Naive thymus-derived CD4-positive, alpha-beta T cell (primary cell): ENCODE measurements at regions not wholly inside any gene's neighbourhood (a gene's known extent, or its start where the extent isn't known, plus 50 kb on each side); places are given as distances from the start of the nearest gene placed in this dataset.

Experiments used
- ATAC-seq: fragments of 150-1000 bp; cut with Tn5 transposase; 2 replicates; pipeline ENCODE4 v1.10.0; 2021; ENCODE audit warnings: mild to moderate bottlenecking, moderate library complexity
- CTCF ChIA-PET: fragments of 350-600 bp; sonication (Branson Sonifier 250); formaldehyde crosslinking; loops from one replicate; lab custom pipeline; 2021; ENCODE audit warnings: antibody characterized with exemption; lab: Charles Lee
- POLR2A ChIA-PET: fragments of 350-600 bp; sonication (Branson Sonifier 250); formaldehyde crosslinking; loops from one replicate; lab custom pipeline; 2021; ENCODE audit warnings: antibody characterized with exemption, inconsistent platforms; lab: Charles Lee
- DNase-seq, 9 donors: peaks; one replicate each; pipeline versions ENCODE4 v3.0.0 to v3.0.0-alpha.2; 2020 to 2022; ENCODE audit warnings: mixed read lengths in 1 of 9
- H3K27ac ChIP-seq: one replicate; pipeline ENCODE4 v1.7.0; 2013; ENCODE audit warnings: mild to moderate bottlenecking, low read depth, low read length, moderate library complexity
- H3K27me3 ChIP-seq, 2 donors: one replicate each; pipeline ENCODE4 v1.7.0; 2013; ENCODE audit warnings: low read length in 2 of 2, mild to moderate bottlenecking in 2 of 2, moderate library complexity in 2 of 2; ENCODE audit not compliant: control insufficient read depth in 2 of 2, insufficient read depth in 2 of 2
- H3K36me3 ChIP-seq, 3 experiments: 1 replicate in 2 of 3; 2 replicates in 1 of 3; pipeline ENCODE4 v1.7.0; 2013; ENCODE audit warnings: low read length in 3 of 3, mild to moderate bottlenecking in 3 of 3, moderate library complexity in 1 of 3; ENCODE audit not compliant: insufficient read depth in 3 of 3, control insufficient read depth in 2 of 3
- H3K4me1 ChIP-seq, 2 donors: one replicate each; pipeline ENCODE4 v1.7.0; 2013; ENCODE audit warnings: low read length in 2 of 2, mild to moderate bottlenecking in 2 of 2, moderate library complexity in 1 of 2; ENCODE audit not compliant: control insufficient read depth in 2 of 2, insufficient read depth in 2 of 2
- H3K4me3 ChIP-seq: 2 replicates; pipeline ENCODE4 v1.7.0; 2013; ENCODE audit warnings: mild to moderate bottlenecking, low read length
- H3K9me3 ChIP-seq, 3 experiments: 1 replicate in 2 of 3; 2 replicates in 1 of 3; pipeline ENCODE4 v1.7.0; 2013; ENCODE audit warnings: low read length in 3 of 3; ENCODE audit not compliant: control insufficient read depth in 2 of 3
- H3K27ac Mint-ChIP-seq, 9 donors: one replicate each; pipeline ENCODE4 v1.8.0; 2020 to 2022; ENCODE audit warnings: mixed read lengths in 9 of 9, mild to moderate bottlenecking in 8 of 9, moderate library complexity in 5 of 9, inconsistent platforms in 2 of 9
- H3K27me3 Mint-ChIP-seq, 5 donors: one replicate each; pipeline ENCODE4 v1.8.0; 2021 to 2022; ENCODE audit warnings: mixed read lengths in 5 of 5, mild to moderate bottlenecking in 1 of 5
- H3K36me3 Mint-ChIP-seq, 5 donors: one replicate each; pipeline ENCODE4 v1.8.0; 2020 to 2022; ENCODE audit warnings: mixed read lengths in 5 of 5, mild to moderate bottlenecking in 3 of 5, inconsistent platforms in 1 of 5
- H3K4me1 Mint-ChIP-seq, 7 donors: one replicate each; pipeline ENCODE4 v1.8.0; 2020 to 2022; ENCODE audit warnings: mixed read lengths in 7 of 7, mild to moderate bottlenecking in 3 of 7, inconsistent platforms in 1 of 7
- H3K4me3 Mint-ChIP-seq, 10 donors: one replicate each; pipeline ENCODE4 v1.8.0; 2020 to 2022; ENCODE audit warnings: mild to moderate bottlenecking in 10 of 10, mixed read lengths in 10 of 10, moderate library complexity in 6 of 10, inconsistent platforms in 2 of 10
- H3K9me3 Mint-ChIP-seq, 11 donors: one replicate each; pipeline ENCODE4 v1.8.0; 2020 to 2022; ENCODE audit warnings: mixed read lengths in 11 of 11, mild to moderate bottlenecking in 4 of 11, inconsistent platforms in 1 of 11, moderate library complexity in 1 of 11
- intact Hi-C, 2 donors: fragments of 100-400 bp; cut with micrococcal nuclease; formaldehyde crosslinking; loops; one replicate each; pipeline ENCODE4 v1.15.1; 2023

DNA sequence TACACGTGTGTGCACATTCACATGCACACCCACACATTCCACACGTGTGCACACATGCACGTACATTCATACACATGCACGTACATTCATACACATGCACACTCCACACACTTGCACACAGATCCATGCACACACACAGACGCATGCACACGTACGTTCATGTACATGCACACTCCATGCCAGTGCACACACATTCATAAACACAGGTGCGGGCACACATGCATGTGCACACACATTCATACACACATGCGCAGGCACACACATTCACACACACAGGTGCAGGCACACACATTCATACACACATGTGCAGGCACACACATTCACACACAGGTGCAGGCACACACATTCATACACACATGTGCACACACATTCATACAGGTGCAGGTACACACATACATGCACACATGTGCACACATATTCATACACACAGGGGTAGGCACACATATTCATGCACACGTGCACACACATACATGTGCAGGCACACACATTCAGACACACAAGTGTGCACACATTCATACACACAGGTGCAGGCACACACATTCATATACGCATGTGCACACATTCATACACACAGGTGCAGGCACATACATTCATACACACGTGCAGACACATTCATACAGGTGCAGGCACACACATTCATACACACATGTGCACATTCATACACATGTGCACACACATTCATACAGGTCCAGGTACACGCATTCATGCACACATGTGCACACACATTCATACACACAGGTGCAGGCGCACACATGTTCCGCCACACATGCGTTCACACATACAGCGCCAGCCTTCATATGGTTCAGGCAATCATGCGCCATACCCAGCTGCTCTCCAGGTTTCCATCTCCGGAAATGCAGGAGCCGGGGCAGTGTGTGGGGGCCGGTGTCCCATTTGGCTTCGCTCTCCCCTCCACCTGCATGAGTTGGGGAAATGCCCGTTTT, 124.8 kb downstream of the HMX1 start:
- Histone ChIP-seq H3K36me3 (no peaks in the 10 kb centered on the region), H3K9me3 (no peaks in the 10 kb centered on the region), H3K4me3 (no peak overlapping the region), H3K4me1 (no peaks in the 10 kb centered on the region), H3K27me3 (no peaks in the 10 kb centered on the region), H3K27ac (no peak overlapping the region)
- POLR2A ChIA-PET: no interaction called here
- no peak overlapping the region for H3K27ac Mint-ChIP-seq
- DNase-seq (no peak), ATAC-seq (no peak)
- intact Hi-C loops: no loop called here
- H3K27me3 Mint-ChIP-seq: peaks cover 0 to 28% (median 0%) of the 10 kb centered on the region in 5 donors
- CTCF ChIA-PET: no interaction called here
- peaks cover 0 to 9% (median 3%) of the 10 kb centered on the region in 11 donors for H3K9me3 Mint-ChIP-seq
- H3K36me3 Mint-ChIP-seq: no peaks in the 10 kb centered on the region
- no peak overlapping the region for H3K4me3 Mint-ChIP-seq
- no peaks in the 10 kb centered on the region for H3K4me1 Mint-ChIP-seq

DNA sequence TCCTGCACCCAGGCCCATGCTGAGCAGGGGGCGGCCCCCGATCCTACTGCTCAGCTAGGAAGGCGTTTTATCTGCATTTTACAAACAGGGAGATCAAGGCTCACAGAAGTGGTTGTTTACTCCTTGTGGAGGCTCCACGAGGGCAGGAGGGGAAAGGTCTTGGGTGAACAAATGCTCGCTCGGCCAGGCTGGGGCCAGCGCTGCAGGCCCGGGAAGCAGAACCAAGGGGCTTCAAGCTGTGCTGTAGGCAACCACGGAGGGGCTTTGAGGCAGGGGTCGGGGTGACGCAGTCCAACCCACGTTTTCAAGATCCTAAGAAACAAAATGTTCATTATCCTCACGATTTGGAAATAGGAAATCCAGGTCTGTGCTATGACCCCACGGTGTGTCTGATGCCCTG, 125.8 kb downstream of the HMX1 start:
- Histone ChIP-seq H3K36me3 (no peaks in the 10 kb centered on the region), H3K4me3 (no peak overlapping the region), H3K9me3 (no peaks in the 10 kb centered on the region), H3K27ac (no peak overlapping the region), H3K4me1 (no peaks in the 10 kb centered on the region), H3K27me3 (no peaks in the 10 kb centered on the region)
- no peaks in the 10 kb centered on the region for H3K4me1 Mint-ChIP-seq
- H3K27me3 Mint-ChIP-seq: peaks cover 0 to 28% (median 0%) of the 10 kb centered on the region in 5 donors
- H3K27ac Mint-ChIP-seq: no peak overlapping the region
- DNase-seq: no peak
- no peak for ATAC-seq
- POLR2A ChIA-PET: no interaction called here
- intact Hi-C loops: no loop called here
- H3K9me3 Mint-ChIP-seq: peaks cover 0 to 9% (median 3%) of the 10 kb centered on the region in 11 donors
- CTCF ChIA-PET: no interaction called here
- no peak overlapping the region for H3K4me3 Mint-ChIP-seq
- no peaks in the 10 kb centered on the region for H3K36me3 Mint-ChIP-seq

DNA sequence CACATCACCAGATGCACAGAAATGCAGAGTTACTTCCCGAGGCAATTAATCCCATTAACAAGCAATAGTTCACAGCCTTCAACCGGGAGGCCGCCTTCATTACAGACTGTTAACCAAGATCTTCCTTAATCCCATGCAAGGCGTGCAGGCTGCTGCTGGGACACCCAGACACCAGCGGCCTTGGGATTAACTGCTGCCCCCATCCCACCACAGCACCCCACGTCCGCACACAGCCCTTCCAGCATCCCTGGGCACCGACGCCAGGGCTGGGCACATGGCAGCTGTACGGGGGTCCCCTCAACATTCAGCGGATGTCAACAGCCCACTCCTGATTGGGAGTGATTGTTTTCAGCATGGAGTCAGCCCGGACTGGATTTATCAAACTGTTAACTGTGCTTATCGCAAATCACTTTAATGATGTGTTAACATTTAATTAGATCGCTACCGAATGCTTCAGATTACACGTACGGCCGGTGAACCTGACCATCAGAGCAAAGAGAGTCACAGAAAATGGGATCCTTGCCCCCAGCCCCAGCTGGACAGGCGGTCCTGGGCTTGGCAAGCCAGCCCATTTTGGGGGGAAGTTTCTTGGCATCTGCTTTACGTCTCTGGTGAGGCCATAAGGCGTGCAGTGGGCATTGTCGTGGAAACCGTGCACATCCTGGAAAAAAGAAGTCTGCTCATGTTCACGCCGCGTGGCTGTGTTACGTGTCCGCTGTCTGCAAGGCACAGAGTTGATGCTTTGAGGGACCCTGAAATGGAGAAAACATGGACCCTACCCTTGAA, 126.4 kb downstream of the HMX1 start:
- H3K4me1 ChIP-seq: no peaks in the 10 kb centered on the region
- no peaks in the 10 kb centered on the region for H3K36me3 ChIP-seq
- Mint-ChIP-seq H3K36me3 (no peaks in the 10 kb centered on the region), H3K27me3 (peaks cover 0 to 28% (median 0%) of the 10 kb centered on the region in 5 donors), H3K9me3 (peaks cover 0 to 9% (median 3%) of the 10 kb centered on the region in 11 donors), H3K4me1 (no peaks in the 10 kb centered on the region), H3K4me3 (no peak overlapping the region), H3K27ac (no peak overlapping the region)
- no peak for ATAC-seq
- CTCF ChIA-PET: no interaction called here
- H3K27ac ChIP-seq: no peak overlapping the region
- intact Hi-C loops: no loop called here
- DNase-seq: no peak
- H3K9me3 ChIP-seq: no peaks in the 10 kb centered on the region
- no peak overlapping the region for H3K4me3 ChIP-seq
- H3K27me3 ChIP-seq: no peaks in the 10 kb centered on the region
- POLR2A ChIA-PET: no interaction called here

DNA sequence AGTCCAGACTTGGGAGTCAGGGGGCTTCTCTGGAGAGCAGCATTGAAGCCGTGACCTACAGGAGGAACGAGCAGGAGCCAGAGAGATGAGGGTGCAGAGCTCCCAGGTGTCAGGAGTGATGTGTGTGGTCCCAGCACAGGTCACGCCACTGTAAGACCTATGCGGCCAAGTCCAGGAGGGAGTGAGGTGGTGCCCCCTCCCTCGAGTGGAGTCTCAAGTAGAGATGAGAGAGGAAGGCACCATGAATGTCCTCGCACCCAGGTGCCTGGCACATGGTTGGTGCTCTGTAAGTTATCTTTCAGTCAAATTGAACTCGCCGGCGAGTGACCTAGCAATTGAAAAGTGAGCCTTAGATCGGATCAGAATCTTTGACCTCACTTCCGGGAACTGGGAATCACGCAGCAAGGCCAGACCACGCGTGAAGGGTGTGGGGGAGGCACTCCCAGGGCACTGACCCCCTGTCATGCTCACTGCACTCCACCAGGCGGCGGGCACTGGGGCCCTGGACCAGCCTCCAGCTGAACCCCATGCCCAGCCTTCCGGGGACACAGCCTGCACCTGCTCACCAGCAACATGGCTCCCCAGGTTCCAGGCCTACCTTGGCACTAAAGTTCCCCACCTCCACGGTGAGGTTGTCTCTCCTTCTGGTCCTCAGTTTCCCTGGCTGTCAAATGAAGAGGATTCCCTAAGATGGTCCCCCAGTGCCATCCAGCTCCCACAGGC, 127.4 kb downstream of the HMX1 start:
- ATAC-seq (no peak), DNase-seq (no peak)
- no peak overlapping the region for H3K27ac Mint-ChIP-seq
- H3K4me3 Mint-ChIP-seq: no peak overlapping the region
- peaks cover 0 to 22% (median 0%) of the 10 kb centered on the region in 5 donors for H3K27me3 Mint-ChIP-seq
- Histone ChIP-seq H3K27ac (no peak overlapping the region), H3K9me3 (no peaks in the 10 kb centered on the region), H3K4me3 (no peak overlapping the region), H3K36me3 (no peaks in the 10 kb centered on the region), H3K27me3 (no peaks in the 10 kb centered on the region), H3K4me1 (no peaks in the 10 kb centered on the region)
- POLR2A ChIA-PET: no interaction called here
- intact Hi-C loops: no loop called here
- H3K9me3 Mint-ChIP-seq: peaks cover 0 to 9% (median 3%) of the 10 kb centered on the region in 11 donors
- CTCF ChIA-PET: no interaction called here
- no peaks in the 10 kb centered on the region for H3K36me3 Mint-ChIP-seq
- no peaks in the 10 kb centered on the region for H3K4me1 Mint-ChIP-seq

DNA sequence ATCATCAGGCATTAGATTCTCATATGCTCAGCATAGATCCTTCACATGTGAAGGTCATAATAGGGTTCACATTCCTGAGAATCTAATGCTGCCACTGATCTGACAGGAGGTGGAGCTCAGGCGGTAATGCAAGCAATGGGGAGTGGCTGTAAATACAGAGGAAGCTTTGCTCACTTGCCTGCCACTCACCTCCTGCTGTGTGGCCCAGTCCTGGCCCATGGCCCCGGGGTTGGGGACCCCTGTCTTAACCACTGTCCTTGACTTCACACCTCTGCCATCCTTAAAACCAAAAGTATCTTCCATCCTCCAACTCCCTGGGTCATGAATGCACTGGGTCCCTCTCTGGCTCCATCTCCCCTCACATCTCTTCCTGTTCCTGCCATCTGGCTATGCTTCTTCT, 129.1 kb downstream of the HMX1 start:
- POLR2A ChIA-PET: no interaction called here

DNA sequence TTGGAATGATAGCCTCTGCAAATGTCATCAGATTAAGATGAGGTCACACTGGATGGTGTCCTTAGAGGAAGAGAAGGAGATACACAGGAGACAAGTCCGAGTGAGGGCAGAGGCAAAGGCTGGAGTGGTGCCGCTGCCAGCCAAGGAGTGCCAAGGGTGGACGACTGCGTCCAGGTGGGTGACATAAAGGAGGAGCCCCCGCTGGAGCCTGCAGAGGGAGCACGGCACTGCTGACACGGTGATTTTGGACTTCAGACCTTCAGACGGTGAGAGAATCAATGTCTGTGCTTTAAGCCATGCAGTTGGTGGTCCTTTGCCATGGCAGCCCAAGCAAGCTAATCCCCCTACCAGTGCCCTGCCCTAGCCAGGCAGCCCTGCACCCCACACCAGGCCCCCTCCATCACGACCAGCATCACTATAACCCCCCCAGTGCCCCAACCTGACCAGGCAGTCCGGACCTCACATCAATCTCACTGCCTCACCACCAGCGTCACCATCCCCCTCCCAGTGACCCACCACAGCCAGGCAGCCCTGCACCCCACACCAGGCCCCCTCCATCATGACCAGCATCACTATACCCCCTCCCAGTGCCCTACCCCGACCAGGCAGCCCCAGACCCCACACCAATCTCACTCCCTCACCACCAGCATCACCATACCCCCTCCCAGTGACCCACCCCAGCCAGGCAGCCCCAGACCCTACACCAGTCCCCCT, 130.0 kb downstream of the HMX1 start:
- POLR2A ChIA-PET: no interaction called here
- no peak overlapping the region for H3K4me3 Mint-ChIP-seq
- Histone ChIP-seq H3K4me1 (no peaks in the 10 kb centered on the region), H3K27me3 (no peaks in the 10 kb centered on the region), H3K4me3 (no peak overlapping the region), H3K9me3 (no peaks in the 10 kb centered on the region), H3K36me3 (no peaks in the 10 kb centered on the region), H3K27ac (no peak overlapping the region)
- CTCF ChIA-PET: no interaction called here
- no peaks in the 10 kb centered on the region for H3K36me3 Mint-ChIP-seq
- peaks cover 0 to 16% (median 0%) of the 10 kb centered on the region in 5 donors for H3K27me3 Mint-ChIP-seq
- intact Hi-C loops: no loop called here
- H3K27ac Mint-ChIP-seq: no peak overlapping the region
- no peak for ATAC-seq
- peaks cover 0 to 9% (median 3%) of the 10 kb centered on the region in 11 donors for H3K9me3 Mint-ChIP-seq
- no peak for DNase-seq
- no peaks in the 10 kb centered on the region for H3K4me1 Mint-ChIP-seq

More for the DNA sequence above, 129.1 kb downstream of the HMX1 start:
- Histone ChIP-seq H3K27ac (no peak overlapping the region), H3K4me1 (no peaks in the 10 kb centered on the region), H3K36me3 (no peaks in the 10 kb centered on the region), H3K9me3 (no peaks in the 10 kb centered on the region), H3K27me3 (no peaks in the 10 kb centered on the region), H3K4me3 (no peak overlapping the region)
- CTCF ChIA-PET: no interaction called here
- DNase-seq (no peak), ATAC-seq (no peak)
- Mint-ChIP-seq H3K4me3 (no peak overlapping the region), H3K9me3 (peaks cover 0 to 9% (median 3%) of the 10 kb centered on the region in 11 donors), H3K27ac (no peak overlapping the region), H3K36me3 (no peaks in the 10 kb centered on the region), H3K4me1 (no peaks in the 10 kb centered on the region), H3K27me3 (peaks cover 0 to 16% (median 0%) of the 10 kb centered on the region in 5 donors)
- intact Hi-C loops: no loop called here
